ENCODE measurements at regions not wholly inside any gene's neighbourhood (a gene's known extent, or its start where the extent isn't known, plus 50 kb on each side); places are given as distances from the start of the nearest gene placed in this dataset.
A peak's percentile ranks its signal among the peaks of the same experiment; 100 is the strongest.

DNA sequence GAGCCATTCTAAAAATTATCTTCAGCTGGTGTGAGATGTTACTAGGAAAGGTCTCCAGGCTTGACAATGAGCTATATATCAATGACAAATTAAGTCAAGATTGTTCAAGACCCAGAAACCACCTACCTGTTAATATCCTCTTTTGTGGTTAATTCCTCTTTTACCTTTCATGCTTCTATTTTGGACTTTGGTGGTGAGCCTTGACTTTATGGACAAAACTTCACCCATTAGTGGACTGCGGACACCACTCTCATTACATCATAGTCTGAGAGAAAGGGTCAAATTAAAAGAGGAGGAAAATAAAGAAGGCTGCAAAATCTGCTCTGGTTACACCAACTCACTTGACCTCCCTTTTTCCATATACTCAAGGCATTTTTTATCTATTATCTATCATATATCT, 271.5 kb upstream of the TTC14 start:
- DNase-seq (ENCODE audit: insufficient read length, low spot score) (no peak), FAIRE-seq (peak; percentile 76)

DNA sequence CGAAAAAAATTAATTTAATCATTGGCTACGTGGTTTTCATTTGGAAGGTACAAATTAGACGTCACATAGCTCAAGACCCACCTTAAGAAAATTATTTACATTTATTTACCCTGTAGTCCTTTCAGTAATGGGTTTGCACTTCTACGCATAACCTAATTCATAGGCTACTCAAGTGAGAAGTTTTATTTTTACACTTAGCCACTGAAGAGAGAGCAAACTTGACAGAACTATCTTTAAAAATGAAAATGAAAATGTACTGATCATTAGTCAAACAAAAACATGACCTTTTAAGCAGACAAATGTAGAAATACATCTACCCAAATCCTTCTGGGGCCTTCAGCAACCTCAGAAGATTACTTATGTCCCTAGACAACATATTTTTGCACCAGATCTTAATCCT, 269.4 kb upstream of the TTC14 start:
- DNase-seq (ENCODE audit: insufficient read length, low spot score), result no peak
- peak; percentile 91 for FAIRE-seq

DNA sequence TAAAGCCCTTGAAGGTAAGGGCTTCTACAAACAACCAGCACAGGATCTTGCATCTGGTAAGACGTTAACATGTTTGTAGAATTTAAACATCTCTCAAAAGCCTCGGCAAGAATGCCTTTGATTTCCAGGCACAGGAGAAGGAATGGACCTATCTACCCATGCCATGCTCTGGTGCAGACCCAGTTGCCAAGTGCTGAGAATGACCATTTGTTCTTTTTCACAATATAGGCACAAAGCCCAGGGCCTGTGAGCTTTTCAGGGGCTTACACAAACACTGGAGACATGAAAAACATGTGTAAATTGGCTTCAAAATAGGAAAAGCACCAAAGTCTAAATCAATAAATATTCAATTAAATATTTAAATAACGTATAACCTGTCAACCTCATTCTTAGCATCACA, 266.9 kb upstream of the TTC14 start:
- DNase-seq (ENCODE audit: insufficient read length, low spot score) (no peak), FAIRE-seq (no peak)

DNA sequence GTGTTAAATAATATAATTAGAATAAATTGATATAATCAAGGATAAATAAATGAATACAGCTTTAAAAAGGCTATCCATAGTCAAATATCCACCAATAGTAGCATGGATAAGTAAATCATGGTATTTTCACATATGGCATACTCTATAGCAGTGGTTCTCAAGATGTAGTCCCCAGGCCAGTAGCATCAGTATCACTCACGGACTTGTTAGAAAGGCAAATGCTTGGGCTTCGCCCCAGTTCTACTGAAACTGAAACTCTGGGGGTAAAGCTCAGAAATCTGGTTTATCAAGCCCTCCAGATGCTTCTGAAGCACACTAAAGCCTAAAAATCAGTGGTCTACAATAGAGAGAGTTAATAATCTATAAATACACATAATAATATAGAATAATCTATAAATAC, 261.6 kb upstream of the TTC14 start:
- FAIRE-seq (no peak), DNase-seq (ENCODE audit: insufficient read length, low spot score) (no peak)

DNA sequence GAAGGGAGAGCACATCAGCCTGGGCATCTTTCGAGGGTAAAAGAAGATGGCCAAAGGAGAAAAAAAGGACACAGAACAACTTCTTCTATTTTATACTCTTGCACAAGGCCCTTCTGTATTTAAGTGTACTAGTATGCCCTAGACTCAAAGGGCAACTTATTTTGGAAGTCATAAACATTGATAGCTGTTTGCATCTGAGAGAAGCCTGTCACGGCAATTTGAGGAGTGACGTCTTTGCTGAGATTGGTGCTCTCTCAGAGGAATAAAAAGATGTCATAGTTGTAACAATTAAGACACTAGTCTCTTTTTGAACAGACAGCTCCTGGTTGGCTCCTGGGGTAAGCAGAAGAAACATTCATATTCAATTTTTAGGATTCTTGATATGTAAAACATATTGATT, 260.4 kb upstream of the TTC14 start:
- DNase-seq (ENCODE audit: insufficient read length, low spot score) (no peak), FAIRE-seq (no peak)

DNA sequence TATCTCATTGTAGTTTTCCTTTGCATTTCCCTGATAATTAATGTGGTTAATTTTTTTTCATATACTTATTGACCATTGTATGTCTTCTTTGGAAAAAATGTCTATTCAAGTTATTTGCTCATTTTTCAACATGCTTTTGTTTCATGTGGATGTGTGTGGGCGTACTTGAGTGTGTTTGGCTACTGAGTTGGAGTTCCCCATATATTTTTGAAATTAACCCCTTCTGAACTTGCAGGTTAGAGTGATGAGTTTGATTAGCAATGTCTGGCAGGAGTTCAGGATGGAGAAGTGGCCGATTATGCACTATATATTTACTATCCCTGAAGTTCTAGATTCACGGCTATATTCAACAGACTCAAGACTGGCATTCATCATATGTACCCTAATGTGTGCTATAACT, 250.4 kb upstream of the TTC14 start:
- peak; percentile 48 for FAIRE-seq

DNA sequence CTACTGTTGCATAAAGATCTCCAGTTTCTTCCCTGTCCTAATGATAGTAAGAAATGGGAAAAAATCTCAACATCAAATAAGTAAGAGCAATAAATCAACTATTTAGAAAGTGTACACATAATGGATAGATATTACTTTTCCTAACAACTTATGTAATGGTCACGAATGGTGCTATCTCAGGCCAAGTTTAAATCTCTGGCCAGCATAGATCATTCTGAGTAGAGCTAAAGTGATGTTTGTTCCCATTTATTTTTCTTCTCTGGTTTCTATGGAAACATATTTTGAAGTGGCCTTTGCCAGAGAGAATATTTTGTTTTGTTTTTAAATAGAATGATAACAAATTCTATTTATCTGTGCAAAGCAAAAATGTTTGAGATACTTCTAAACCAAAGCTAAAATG, 249.7 kb upstream of the TTC14 start:
- FAIRE-seq, result no peak

More for the DNA sequence above, 250.4 kb upstream of the TTC14 start:
- no peak for DNase-seq (ENCODE audit: insufficient read length, low spot score)

DNA sequence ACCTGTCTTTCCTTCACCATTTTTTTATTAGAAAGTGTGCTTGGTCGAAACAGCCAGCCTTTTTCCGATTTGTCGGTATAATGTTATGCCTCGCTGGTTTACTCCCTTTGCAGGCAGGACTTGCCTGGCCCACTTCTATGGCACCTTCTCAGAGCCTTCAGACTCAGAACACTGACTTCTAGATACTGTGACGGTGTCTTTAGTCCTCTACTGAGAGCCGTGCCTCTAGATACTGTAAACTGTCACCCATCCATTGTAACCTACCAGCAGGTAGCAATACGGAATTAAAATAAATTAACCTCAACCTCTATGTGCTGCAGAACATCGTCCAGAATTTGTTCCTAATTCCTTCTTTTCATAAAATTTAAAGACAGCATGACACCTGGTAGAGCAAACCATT, 247.7 kb upstream of the TTC14 start:
- no peak for FAIRE-seq

More for the DNA sequence above, 249.7 kb upstream of the TTC14 start:
- DNase-seq (ENCODE audit: insufficient read length, low spot score), result no peak

DNA sequence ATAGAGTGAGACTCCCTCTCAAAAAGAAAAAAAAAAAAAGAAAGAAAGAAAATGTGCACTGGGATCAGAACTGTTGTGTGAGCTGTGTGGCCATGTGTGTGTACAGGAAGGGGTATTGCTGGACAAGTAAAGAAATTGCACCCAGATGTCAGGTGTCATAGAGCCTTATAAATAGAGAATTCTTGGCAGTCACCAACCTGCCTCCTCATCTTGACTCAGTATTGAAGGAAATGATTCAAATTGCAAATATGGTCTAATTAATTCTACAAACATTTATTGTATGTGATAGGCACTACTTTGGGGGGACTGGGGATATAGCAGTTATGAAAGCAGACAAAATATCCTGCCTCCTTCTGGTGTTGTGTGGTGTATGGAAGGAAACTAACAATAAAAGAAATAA, 243.8 kb upstream of the TTC14 start:
- no peak for FAIRE-seq
- no peak for DNase-seq (ENCODE audit: insufficient read length, low spot score)

More for the DNA sequence above, 247.7 kb upstream of the TTC14 start:
- no peak for DNase-seq (ENCODE audit: insufficient read length, low spot score)

GRCh38 chr3:180359061-180359952, 242.7 kb upstream of the TTC14 start:
- FAIRE-seq (no peak), DNase-seq (ENCODE audit: insufficient read length, low spot score) (no peak)

GRCh38 chr3:180359953-180360279, 242.0 kb upstream of the TTC14 start:
- FAIRE-seq (no peak), DNase-seq (ENCODE audit: insufficient read length, low spot score) (no peak)

DNA sequence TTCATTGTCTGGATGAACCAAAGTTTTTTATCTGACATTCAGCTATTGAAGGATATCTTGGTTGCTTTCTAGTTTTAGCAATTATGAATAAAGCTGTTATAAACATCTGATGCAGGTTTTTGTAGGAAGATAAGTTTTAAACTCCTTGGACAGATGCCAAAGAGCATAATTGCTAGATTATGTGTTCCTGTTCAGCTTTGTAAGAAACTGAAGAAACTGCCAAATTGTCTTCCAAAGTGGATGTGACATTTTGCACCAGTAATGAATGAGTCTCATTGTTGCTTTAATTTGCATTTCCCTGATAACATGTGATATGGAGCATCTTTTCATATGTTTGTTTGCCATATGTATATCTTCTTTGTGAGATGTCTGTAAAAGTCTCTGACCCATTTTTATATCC, 239.9 kb upstream of the TTC14 start:
- DNase-seq (ENCODE audit: insufficient read length, low spot score) (no peak), FAIRE-seq (no peak)

GRCh38 chr3:180375831-180376230, 226.1 kb upstream of the TTC14 start:
- no peak for FAIRE-seq
- DNase-seq (ENCODE audit: insufficient read length, low spot score), result no peak

DNA sequence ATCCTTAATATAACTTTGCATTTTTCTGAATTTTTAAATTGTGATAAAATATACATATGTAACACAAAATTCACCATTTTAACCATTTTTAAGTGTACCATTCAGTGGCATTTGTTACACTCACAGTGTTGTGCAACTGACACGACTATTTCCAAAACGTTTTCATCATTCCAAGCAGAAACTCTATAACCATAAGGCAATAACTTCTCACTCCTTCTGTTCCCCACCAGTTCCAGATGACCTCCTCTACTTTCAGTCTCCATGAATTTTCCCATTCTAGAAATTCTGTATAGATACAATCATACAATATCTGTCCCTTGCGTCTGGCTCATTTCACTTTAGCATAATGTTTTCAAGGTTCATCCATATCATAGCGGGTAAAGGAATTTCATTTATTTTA, 223.5 kb upstream of the TTC14 start:
- FAIRE-seq, result no peak
- DNase-seq (ENCODE audit: insufficient read length, low spot score), result no peak

DNA sequence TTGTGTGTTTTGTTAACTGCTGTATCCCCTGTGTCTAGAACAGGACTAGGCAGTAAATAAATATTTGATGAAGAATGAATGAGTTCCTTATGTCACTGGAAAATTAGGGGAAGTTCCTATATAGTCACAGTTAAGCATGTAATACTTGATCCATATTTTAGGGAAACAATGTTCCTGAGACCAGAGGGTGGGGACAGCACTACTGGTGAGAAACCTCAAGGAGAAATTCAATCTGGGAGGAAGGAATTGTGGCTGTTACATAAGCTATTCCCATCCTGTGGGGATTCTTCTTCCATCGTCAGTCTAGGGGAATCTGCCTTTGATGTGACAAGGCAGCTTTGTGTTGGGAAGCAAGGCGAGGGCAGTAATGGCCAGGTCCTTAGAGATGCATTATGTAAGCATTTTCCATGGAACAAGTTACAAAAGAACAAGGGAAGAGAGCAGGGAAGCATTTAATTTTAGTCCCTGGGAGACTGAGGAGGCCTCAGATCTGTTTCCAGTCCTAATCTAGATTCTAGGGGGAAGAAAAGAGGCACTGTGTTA, 219.3 kb upstream of the TTC14 start:
- FAIRE-seq (no peak), DNase-seq (ENCODE audit: insufficient read length, low spot score) (no peak)

DNA sequence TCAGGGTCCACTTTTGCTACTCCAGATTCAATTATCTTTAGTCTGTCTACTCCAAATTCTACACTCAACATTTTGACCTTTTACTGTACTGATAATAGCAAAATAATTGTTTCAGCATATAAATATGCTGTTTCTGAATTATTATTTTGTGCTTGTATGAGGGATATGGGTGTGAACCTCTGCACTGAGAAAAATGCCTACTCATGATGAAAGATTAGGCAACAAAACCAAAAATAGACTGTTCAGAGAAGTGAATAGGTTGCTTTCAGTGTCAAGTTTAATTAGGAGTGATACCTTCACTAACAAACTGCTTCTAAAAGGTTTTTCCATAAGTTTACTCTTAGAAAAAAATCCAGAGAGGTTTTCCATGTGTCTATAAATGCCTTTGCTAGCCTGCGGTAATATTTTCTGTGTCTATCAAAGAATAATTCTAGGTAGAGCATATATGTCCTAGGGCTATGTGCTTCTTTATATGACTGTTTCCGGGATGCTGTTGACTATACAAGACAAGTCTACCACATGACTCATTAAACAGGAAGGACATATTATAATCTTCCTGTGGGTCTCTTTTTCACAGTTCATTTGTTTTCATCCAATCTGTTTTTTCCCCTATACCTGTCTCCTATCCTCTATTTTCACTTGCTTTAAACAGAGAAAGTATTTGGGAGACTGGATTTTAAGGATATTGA, 218.5 kb upstream of the TTC14 start:
- no peak for FAIRE-seq
- DNase-seq (ENCODE audit: insufficient read length, low spot score), result no peak

- DNase-seq (ENCODE audit: insufficient read length, low spot score) (no peak), FAIRE-seq (no peak)
These were observed 211.7 kb upstream of the TTC14 start for GRCh38 chr3:180390313-180390712.

GRCh38 chr3:180391001-180391400, 211.0 kb upstream of the TTC14 start:
- FAIRE-seq, result no peak

DNA sequence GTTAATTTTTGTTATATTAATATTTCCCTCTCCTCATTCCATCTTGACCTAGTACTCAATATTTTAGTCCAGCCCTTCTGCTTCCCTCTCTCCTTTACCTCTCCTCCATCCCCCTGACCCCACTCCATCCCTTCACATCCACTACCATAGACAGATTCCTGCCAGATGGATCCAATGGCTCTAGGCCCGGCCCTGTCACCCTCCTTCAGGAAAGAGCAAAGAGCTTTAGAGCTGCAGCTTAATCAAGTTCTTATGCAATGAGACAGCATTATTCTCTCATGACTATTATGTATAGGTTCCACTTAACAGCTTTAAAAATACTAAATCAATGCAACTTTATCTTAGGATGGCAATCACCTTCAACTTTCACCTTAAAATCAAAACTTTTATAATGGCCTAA, 200.7 kb upstream of the TTC14 start:
- no peak for DNase-seq (ENCODE audit: insufficient read length, low spot score)
- FAIRE-seq, result no peak

More at GRCh38 chr3:180391001-180391400, 211.0 kb upstream of the TTC14 start:
- DNase-seq (ENCODE audit: insufficient read length, low spot score), result no peak

- no peak for DNase-seq (ENCODE audit: insufficient read length, low spot score)
- no peak for FAIRE-seq
These were observed 199.4 kb upstream of the TTC14 start for GRCh38 chr3:180402471-180403073.

DNA sequence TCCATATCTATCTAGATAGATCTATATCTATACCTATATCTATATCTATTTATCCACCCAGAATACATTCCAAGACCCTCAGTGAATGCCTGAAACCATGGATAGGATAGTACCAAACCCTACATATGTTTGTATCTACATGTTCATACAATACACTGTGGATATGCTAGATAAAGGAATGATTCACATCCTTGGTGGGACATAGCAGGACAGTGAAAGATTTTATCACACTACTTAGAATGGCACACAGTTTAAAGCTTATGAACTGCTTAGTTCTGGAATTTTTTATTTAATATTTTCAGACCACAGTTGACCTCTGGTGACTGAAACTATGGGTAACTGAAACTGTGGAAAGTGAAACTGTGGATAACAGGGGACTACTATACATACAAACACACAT, 198.8 kb upstream of the TTC14 start:
- FAIRE-seq, result no peak
- no peak for DNase-seq (ENCODE audit: insufficient read length, low spot score)

- no peak for FAIRE-seq
- no peak for DNase-seq (ENCODE audit: insufficient read length, low spot score)
These were observed 193.3 kb upstream of the TTC14 start for GRCh38 chr3:180408654-180409053.
